Panc1 (cell line): ENCODE measurements at regions not wholly inside any gene's neighbourhood (a gene's known extent, or its start where the extent isn't known, plus 50 kb on each side); places are given as distances from the start of the nearest gene placed in this dataset.

ENCODE experiments used
- ATAC-seq: fragments of 200-7000 bp; cut with Tn5 transposase; 2 replicates; pipeline ENCODE4 v1.9.1; 2020; ENCODE audit warnings: mild to moderate bottlenecking, moderate library complexity
- BruUV-seq: library from RNA; stranded (reverse); fragments of 400-500 nt; replicated peaks from 2 replicates; lab custom pipeline; 2021; lab: Mats Ljungman, UMichigan
- CTCF ChIA-PET: fragments of 300-600 bp; sonication (Branson Sonifier 250); formaldehyde crosslinking; loops from one replicate; lab custom pipeline; 2022; ENCODE audit warnings: antibody characterized with exemption; lab: Charles Lee
- POLR2A ChIA-PET: fragments of 300-600 bp; sonication (Branson Sonifier 250); formaldehyde crosslinking; loops from one replicate; lab custom pipeline; 2022; ENCODE audit warnings: antibody characterized with exemption; lab: Charles Lee
- DNase-seq: peaks from one replicate; pipeline ENCODE4 v3.0.0-alpha.2; 2010; ENCODE audit warnings: low read depth, low spot score
- H3K27ac ChIP-seq: 2 replicates; pipeline ENCODE4 v1.5.1; 2011; ENCODE audit warnings: mild to moderate bottlenecking, low read length, inconsistent platforms
- H3K27me3 ChIP-seq: fragments of 200-500 bp; sonication (Bioruptor generic); 2 replicates; pipeline ENCODE4 v1.6.0; 2014; ENCODE audit warnings: low read length, inconsistent platforms; ENCODE audit not compliant: control insufficient read depth, insufficient read depth
- H3K36me3 ChIP-seq: fragments of 200-500 bp; sonication (Bioruptor generic); 2 replicates; pipeline ENCODE4 v1.5.1; 2014; ENCODE audit warnings: inconsistent platforms, mild to moderate bottlenecking, low read length, moderate library complexity; ENCODE audit not compliant: control insufficient read depth, insufficient read depth
- H3K4me1 ChIP-seq: 2 replicates; pipeline ENCODE4 v1.5.1; 2011; ENCODE audit warnings: inconsistent platforms, mild to moderate bottlenecking, low read length, moderate library complexity; ENCODE audit not compliant: control insufficient read depth, insufficient read depth
- H3K4me3 ChIP-seq, 2 experiments: 2 replicates each; pipeline ENCODE4 v1.5.1; 2011 to 2012; ENCODE audit warnings: low read depth in 2 of 2, low read length in 2 of 2, mild to moderate bottlenecking in 2 of 2, inconsistent platforms in 1 of 2, moderate library complexity in 1 of 2
- H3K9me3 ChIP-seq: fragments of 200-500 bp; sonication (Bioruptor generic); 2 replicates; pipeline ENCODE4 v1.5.1; 2014; ENCODE audit warnings: low read depth, mild to moderate bottlenecking, inconsistent platforms, low read length, moderate library complexity; ENCODE audit not compliant: control insufficient read depth, insufficient read depth
- CTCF ChIP-seq: fragments of 450-650 bp; IDR thresholded peaks from 2 replicates; pipeline ENCODE4 v1.5.1; 2017; ENCODE audit warnings: mild to moderate bottlenecking
- POLR2AphosphoS5 ChIP-seq: IDR thresholded peaks from 2 replicates; pipeline ENCODE4 v1.6.1; 2012; ENCODE audit warnings: mild to moderate bottlenecking, low read depth, low read length, moderate library complexity
- REST ChIP-seq, 2 experiments: IDR thresholded peaks; 2 replicates each; pipeline ENCODE4 v1.6.1; 2011 to 2012; ENCODE audit warnings: low read depth in 2 of 2, control low read depth in 1 of 2, low read length in 1 of 2, mild to moderate bottlenecking in 1 of 2, moderate library complexity in 1 of 2; ENCODE audit not compliant: insufficient read depth in 1 of 2
- SIN3A ChIP-seq: IDR thresholded peaks from 2 replicates; pipeline ENCODE4 v1.6.1; 2012; ENCODE audit warnings: low read depth, mild to moderate bottlenecking, low read length, moderate library complexity, borderline replicate concordance; ENCODE audit not compliant: insufficient read depth
- TCF7L2 ChIP-seq: IDR thresholded peaks from 2 replicates; pipeline ENCODE4 v1.6.1; 2011; ENCODE audit warnings: mild to moderate bottlenecking, low read depth, low read length, inconsistent platforms
- in situ Hi-C: cut with HindIII; loops from 2 replicates; pipeline ENCODE4 v1.10.0; 2016; ENCODE audit warnings: low sequenced_read_pairs, low pct_unique_long_range_greater_than_20kb
- intact Hi-C: fragments of 100-400 bp; cut with micrococcal nuclease; formaldehyde crosslinking; loops from one replicate; pipeline ENCODE4 v1.10.0; 2022; ENCODE audit not compliant: unreplicated experiment

GRCh38 chr3:22495791-22496190 lies 707.3 kb upstream of the UBE2E2 start:
- Histone ChIP-seq H3K27me3 (no peaks in the 10 kb centered on the region), H3K4me1 (no peaks in the 10 kb centered on the region), H3K36me3 (no peaks in the 10 kb centered on the region), H3K9me3 (no peaks in the 10 kb centered on the region), H3K27ac (no peak overlapping the region), H3K4me3 (no peak overlapping the region)
- CTCF ChIA-PET, result no interaction called here
- intact Hi-C loops, result no loop called here
- BruUV-seq, result no TSS peak
- DNase-seq, result no peak
- in situ Hi-C loops, result no loop called here
- TF ChIP-seq CTCF (no peak), TCF7L2 (no peak), SIN3A (no peak)
- no peak for ATAC-seq
- POLR2A ChIA-PET, result no interaction called here

GRCh38 chr3:22496641-22497040 lies 706.5 kb upstream of the UBE2E2 start:
- CTCF ChIA-PET, result no interaction called here
- no TSS peak for BruUV-seq
- ATAC-seq (no peak), DNase-seq (no peak)
- Histone ChIP-seq H3K36me3 (no peaks in the 10 kb centered on the region), H3K4me1 (no peaks in the 10 kb centered on the region), H3K4me3 (no peak overlapping the region), H3K9me3 (no peaks in the 10 kb centered on the region), H3K27me3 (no peaks in the 10 kb centered on the region), H3K27ac (no peak overlapping the region)
- TF ChIP-seq REST (IDR thresholded peaks at IDR 0.05; ENCODE audit: insufficient read depth in 1 of 2, low read depth in 2 of 2, low read length in 1 of 2) (no peak), CTCF (no peak), SIN3A (no peak)
- intact Hi-C loops, result no loop called here
- in situ Hi-C loops, result no loop called here
- POLR2A ChIA-PET, result no interaction called here

GRCh38 chr3:22506871-22507270 lies 696.3 kb upstream of the UBE2E2 start:
- no peak overlapping the region for H3K4me3 ChIP-seq
- no peak overlapping the region for H3K27ac ChIP-seq
- DNase-seq (no peak), ATAC-seq (no peak)
- no TSS peak for BruUV-seq
- H3K9me3 ChIP-seq, result no peaks in the 10 kb centered on the region
- TF ChIP-seq POLR2AphosphoS5 (no peak), CTCF (no peak), TCF7L2 (no peak), REST (IDR thresholded peaks at IDR 0.05; ENCODE audit: insufficient read depth in 1 of 2, low read depth in 2 of 2, low read length in 1 of 2) (no peak), SIN3A (no peak)
- in situ Hi-C loops (no loop called here), intact Hi-C loops (no loop called here)
- no peaks in the 10 kb centered on the region for H3K36me3 ChIP-seq
- POLR2A ChIA-PET, result no interaction called here
- H3K27me3 ChIP-seq, result no peaks in the 10 kb centered on the region
- CTCF ChIA-PET, result no interaction called here
- H3K4me1 ChIP-seq, result no peaks in the 10 kb centered on the region
